GM12878 (cell line): ENCODE measurements at regions not wholly inside any gene's neighbourhood (a gene's known extent, or its start where the extent isn't known, plus 50 kb on each side); places are given as distances from the start of the nearest gene placed in this dataset.

ENCODE experiments used
- ATAC-seq: fragments of 200-7000 bp; cut with Tn5 transposase; 3 replicates; pipeline ENCODE4 v1.9.1; 2020; ENCODE audit warnings: mild to moderate bottlenecking, moderate library complexity
- BruUV-seq: library from RNA; stranded (reverse); fragments of 400-500 nt; replicated peaks from 2 replicates; lab custom pipeline; 2021; lab: Mats Ljungman, UMichigan
- CTCF ChIA-PET: fragments of 300-600 bp; sonication (Branson Sonifier 250); formaldehyde crosslinking; extraction: SDS; loops from one replicate; lab custom pipeline; 2021; ENCODE audit warnings: inconsistent platforms; lab: Yijun Ruan, JAX
- POLR2A ChIA-PET: fragments of 350-600 bp; formaldehyde crosslinking; extraction: SDS; loops from one replicate; lab custom pipeline; 2021; ENCODE audit warnings: inconsistent platforms; lab: Charles Lee
- RAD21 ChIA-PET: fragments of 300-600 bp; sonication (Branson Sonifier 250); formaldehyde crosslinking; loops from one replicate; lab custom pipeline; 2023; ENCODE audit warnings: antibody characterized with exemption; ENCODE audit not compliant: unreplicated experiment; lab: Charles Lee
- SMC1A ChIA-PET: fragments of 300-600 bp; sonication (Branson Sonifier 250); formaldehyde crosslinking; loops from one replicate; lab custom pipeline; 2023; ENCODE audit not compliant: unreplicated experiment, uncharacterized antibody; lab: Charles Lee
- DNase-seq: peaks from one replicate; pipeline ENCODE4 v3.0.0-alpha.2; 2011; ENCODE audit warnings: low read depth, low spot score
- FAIRE-seq: peaks from 3 replicates; lab custom pipeline; 2011; peaks lifted over from hg19 to GRCh38; lab: Jason Lieb, UNC
- H2AFZ ChIP-seq: 2 replicates; pipeline ENCODE4 v1.6.0; 2011; ENCODE audit warnings: low read depth, low read length, control low read depth; ENCODE audit not compliant: control insufficient read depth
- H3K27ac ChIP-seq: 2 replicates; pipeline ENCODE4 v1.5.1; 2011; ENCODE audit warnings: control low read depth; ENCODE audit not compliant: control insufficient read depth, insufficient read depth
- H3K27me3 ChIP-seq, 2 experiments: replicated peaks in 1 of 2; 2 replicates each; pipeline versions ENCODE4 v1.6.0 to v1.6.1; 2011; ENCODE audit warnings: low read length in 1 of 2; ENCODE audit not compliant: control insufficient read depth in 2 of 2, insufficient read depth in 2 of 2
- H3K36me3 ChIP-seq, 2 experiments: 2 replicates each; pipeline ENCODE4 v1.5.1; 2011; ENCODE audit warnings: low read length in 1 of 2; ENCODE audit not compliant: control insufficient read depth in 2 of 2, insufficient read depth in 2 of 2
- H3K4me1 ChIP-seq: 2 replicates; pipeline ENCODE4 v1.6.1; 2011; ENCODE audit warnings: mild to moderate bottlenecking, low read length, moderate library complexity, mixed read lengths; ENCODE audit not compliant: control insufficient read depth, insufficient read depth
- H3K4me2 ChIP-seq: 2 replicates; pipeline ENCODE4 v1.6.0; 2011; ENCODE audit warnings: control low read depth; ENCODE audit not compliant: control insufficient read depth, insufficient read depth
- H3K4me3 ChIP-seq: fragments of 200-600 bp; sonication (generic); 2 replicates; pipeline ENCODE4 v1.5.1; 2016
- H3K79me2 ChIP-seq: 2 replicates; pipeline ENCODE4 v1.6.0; 2011; ENCODE audit warnings: low read length; ENCODE audit not compliant: control insufficient read depth, insufficient read depth
- H3K9ac ChIP-seq: 2 replicates; pipeline ENCODE4 v1.8.0; 2011; ENCODE audit warnings: low read length, control low read depth, mixed read lengths; ENCODE audit not compliant: control insufficient read depth, insufficient read depth
- H3K9me3 ChIP-seq: replicated peaks from 3 replicates; pipeline ENCODE4 v1.5.1; 2011; ENCODE audit warnings: mild to moderate bottlenecking, low read length; ENCODE audit not compliant: control insufficient read depth, insufficient read depth
- H4K20me1 ChIP-seq: 2 replicates; pipeline ENCODE4 v1.6.0; 2011; ENCODE audit not compliant: control insufficient read depth, insufficient read depth
- CBX5 ChIP-seq: sonication (generic); IDR thresholded peaks from 2 replicates; pipeline ENCODE4 v1.6.1; 2016; ENCODE audit warnings: low read depth, moderate library complexity, mild to moderate bottlenecking, inconsistent platforms
- CEBPB ChIP-seq, 2 experiments: fragments of 150-350 bp in 1 of 2; IDR thresholded peaks; 2 replicates each; pipeline ENCODE4 v1.6.1; 2012 to 2014; ENCODE audit warnings: low read depth in 2 of 2, low read length in 2 of 2, borderline replicate concordance in 1 of 2, inconsistent platforms in 1 of 2
- CHD4 ChIP-seq: fragments of 200-600 bp; sonication (generic); IDR thresholded peaks from 2 replicates; pipeline ENCODE4 v1.6.1; 2016; ENCODE audit warnings: mild to moderate bottlenecking
- CREM ChIP-seq: IDR thresholded peaks from 2 replicates; pipeline ENCODE4 v1.6.1; 2014; ENCODE audit warnings: antibody characterized with exemption, low read depth
- JUND ChIP-seq: IDR thresholded peaks from 2 replicates; pipeline ENCODE4 v1.6.1; 2012; ENCODE audit warnings: low read depth, mild to moderate bottlenecking, low read length, improper control_type of control experiment, moderate library complexity
- SIN3A ChIP-seq: IDR thresholded peaks from 2 replicates; pipeline ENCODE4 v1.6.1; 2012; ENCODE audit warnings: low read depth, low read length, improper control_type of control experiment
- SMARCA5 ChIP-seq: fragments of 450-650 bp; IDR thresholded peaks from 2 replicates; pipeline ENCODE4 v1.6.1; 2017; ENCODE audit warnings: mild to moderate bottlenecking
- TBL1XR1 ChIP-seq: IDR thresholded peaks from 2 replicates; pipeline ENCODE4 v1.6.1; 2012; ENCODE audit warnings: low read depth, low read length, improper control_type of control experiment
- TCF7 ChIP-seq: IDR thresholded peaks from 2 replicates; pipeline ENCODE4 v1.6.1; 2014; ENCODE audit warnings: antibody characterized with exemption, borderline replicate concordance
- YBX1 ChIP-seq: fragments of 450-650 bp; IDR thresholded peaks from 2 replicates; pipeline ENCODE4 v1.6.1; 2016; ENCODE audit warnings: antibody characterized with exemption
- in situ Hi-C: fragments of 300-500 bp; cut with MboI; formaldehyde crosslinking; loops from 9 replicates; pipeline ENCODE4 v1.14.3; 2018; ENCODE audit warnings: mixed read lengths
- intact Hi-C: fragments of 100-400 bp; cut with micrococcal nuclease; formaldehyde crosslinking; loops from one replicate; pipeline ENCODE4 v1.14.2; 2022; ENCODE audit not compliant: unreplicated experiment
- TF ChIP-seq, protein P1 (sequence below): IDR thresholded peaks from 2 replicates; pipeline ENCODE4 v1.6.1; 2012; ENCODE audit warnings: low read depth, low read length, improper control_type of control experiment

DNA sequence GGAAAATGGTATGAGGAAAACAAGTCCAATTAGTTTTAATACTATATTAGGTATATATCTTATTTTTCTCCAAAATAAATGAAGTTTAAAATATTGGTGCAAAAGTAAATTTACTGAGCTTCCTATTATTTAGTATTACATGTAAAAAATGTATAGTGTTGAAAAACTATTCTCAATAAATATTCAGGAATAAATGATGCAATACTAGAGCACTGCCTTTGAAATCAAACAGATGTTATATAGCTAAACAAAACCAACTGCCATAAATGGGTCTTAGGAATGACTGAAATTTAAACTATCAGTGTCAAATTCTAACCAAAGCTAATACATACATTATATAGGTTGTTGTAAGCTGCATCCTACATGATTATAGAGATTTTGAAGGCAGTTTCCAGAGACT, 1434.0 kb upstream of the LRRTM3 start:
- CTCF ChIA-PET: no interaction called here
- H3K4me1 ChIP-seq: no peaks in the 10 kb centered on the region
- POLR2A ChIA-PET: no interaction called here
- H3K36me3 ChIP-seq: no peaks in the 10 kb centered on the region
- intact Hi-C loops (no loop called here), in situ Hi-C loops (no loop called here)
- no peak overlapping the region for H3K27ac ChIP-seq
- ATAC-seq (no peak), FAIRE-seq (no peak), DNase-seq (no peak)
- H3K79me2 ChIP-seq: no peaks in the 10 kb centered on the region
- RAD21 ChIA-PET: interaction anchor here (0.7 kb wide), 1 partner anchor 23 kb away, joined by 3 read pairs; no protein-coding TSS in a partner anchor
- H3K9me3 ChIP-seq: no peaks in the 10 kb centered on the region
- no peak overlapping the region for H3K4me3 ChIP-seq
- H3K9ac ChIP-seq: no peak overlapping the region
- no peak overlapping the region for H3K4me2 ChIP-seq
- no peak for TF ChIP-seq CEBPB (IDR thresholded peaks at IDR 0.05; ENCODE audit: borderline replicate concordance in 1 of 2, low read depth in 2 of 2, low read length in 2 of 2)
- no peak for TF ChIP-seq JUND
- TF ChIP-seq TBL1XR1: no peak
- TF ChIP-seq TCF7: no peak
- no peak for TF ChIP-seq CREM
- TF ChIP-seq, protein P1, sequence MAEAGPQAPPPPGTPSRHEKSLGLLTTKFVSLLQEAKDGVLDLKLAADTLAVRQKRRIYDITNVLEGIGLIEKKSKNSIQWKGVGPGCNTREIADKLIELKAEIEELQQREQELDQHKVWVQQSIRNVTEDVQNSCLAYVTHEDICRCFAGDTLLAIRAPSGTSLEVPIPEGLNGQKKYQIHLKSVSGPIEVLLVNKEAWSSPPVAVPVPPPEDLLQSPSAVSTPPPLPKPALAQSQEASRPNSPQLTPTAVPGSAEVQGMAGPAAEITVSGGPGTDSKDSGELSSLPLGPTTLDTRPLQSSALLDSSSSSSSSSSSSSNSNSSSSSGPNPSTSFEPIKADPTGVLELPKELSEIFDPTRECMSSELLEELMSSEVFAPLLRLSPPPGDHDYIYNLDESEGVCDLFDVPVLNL: no peak
- no peak for TF ChIP-seq SMARCA5
- TF ChIP-seq CHD4: no peak
- no peak for TF ChIP-seq YBX1
- no peak for TF ChIP-seq CBX5
- TF ChIP-seq SIN3A: no peak
- no peaks in the 10 kb centered on the region for H4K20me1 ChIP-seq
- SMC1A ChIA-PET: interaction anchor here (0.6 to 1.7 kb wide), 4 partner anchors 8 to 617 kb away, joined by 3 read pairs; no protein-coding TSS in a partner anchor
- H2AFZ ChIP-seq: no peak overlapping the region
- no TSS peak for BruUV-seq
- no peaks in the 10 kb centered on the region for H3K27me3 ChIP-seq
